BJ (cell line): ENCODE measurements at regions not wholly inside any gene's neighbourhood (a gene's known extent, or its start where the extent isn't known, plus 50 kb on each side); places are given as distances from the start of the nearest gene placed in this dataset.

Source experiments
- CTCF ChIA-PET: fragments of 350-600 bp; formaldehyde crosslinking; extraction: SDS; loops from one replicate; lab custom pipeline; 2021; ENCODE audit warnings: antibody characterized with exemption, inconsistent platforms; lab: Yijun Ruan, JAX
- POLR2A ChIA-PET: fragments of 300-600 bp; sonication (Branson Sonifier 250); formaldehyde crosslinking; extraction: SDS; loops from one replicate; lab custom pipeline; 2021; ENCODE audit warnings: antibody characterized with exemption; lab: Charles Lee
- DNase-seq: peaks from one replicate; pipeline ENCODE4 v3.0.0-alpha.2; 2011; ENCODE audit warnings: low read depth
- H3K27me3 ChIP-seq: 2 replicates; pipeline ENCODE4 v1.6.0; 2011; ENCODE audit warnings: low read length; ENCODE audit not compliant: control insufficient read depth, insufficient read depth
- H3K36me3 ChIP-seq: 2 replicates; pipeline ENCODE4 v1.5.1; 2011; ENCODE audit warnings: low read length; ENCODE audit not compliant: control insufficient read depth, insufficient read depth
- H3K4me3 ChIP-seq: 2 replicates; pipeline ENCODE4 v1.5.1; 2011; ENCODE audit warnings: low read depth, mild to moderate bottlenecking, control low read depth, low read length
- CTCF ChIP-seq: IDR thresholded peaks from 2 replicates; pipeline ENCODE4 v1.5.1; 2011; ENCODE audit warnings: low read depth, mild to moderate bottlenecking, control low read depth, inconsistent platforms, low read length, moderate library complexity; ENCODE audit not compliant: insufficient read depth

GRCh38 chr14:56367416-56367815 is 212.2 kb upstream of the TMEM260 start:
- ChIA-PET CTCF (no interaction called here), POLR2A (interaction anchor here (0.6 kb wide), 1 partner anchor 1681 kb away, joined by 12 read pairs; no protein-coding TSS in a partner anchor)
- Histone ChIP-seq H3K36me3 (no peaks in the 10 kb centered on the region), H3K27me3 (no peaks in the 10 kb centered on the region; the same call in 1 of the 2 replicates), H3K4me3 (no peak overlapping the region)
- no peak for DNase-seq
- no peak for TF ChIP-seq CTCF

GRCh38 chr14:56371737-56372136 is 207.9 kb upstream of the TMEM260 start:
- no peak for DNase-seq
- Histone ChIP-seq H3K36me3 (no peaks in the 10 kb centered on the region), H3K4me3 (no peak overlapping the region), H3K27me3 (no peaks in the 10 kb centered on the region)
- TF ChIP-seq CTCF: no peak
- ChIA-PET POLR2A (no interaction called here), CTCF (no interaction called here)

- no peak for DNase-seq
- H3K36me3 ChIP-seq: no peaks in the 10 kb centered on the region
- TF ChIP-seq CTCF: no peak
- no peak overlapping the region for H3K4me3 ChIP-seq
- H3K27me3 ChIP-seq: no peaks in the 10 kb centered on the region
- CTCF ChIA-PET: no interaction called here
- POLR2A ChIA-PET: no interaction called here
Measured at GRCh38 chr14:56374421-56374820, 205.2 kb upstream of the TMEM260 start.

- TF ChIP-seq CTCF: no peak
- H3K4me3 ChIP-seq: no peak overlapping the region
- no peaks in the 10 kb centered on the region for H3K27me3 ChIP-seq
- no peak for DNase-seq
- POLR2A ChIA-PET: no interaction called here
- CTCF ChIA-PET: interaction anchor here (0.7 kb wide), 1 partner anchor 641 kb away, joined by 3 read pairs; no protein-coding TSS in a partner anchor
- H3K36me3 ChIP-seq: no peaks in the 10 kb centered on the region
Measured at GRCh38 chr14:56378046-56378445, 201.6 kb upstream of the TMEM260 start.

- Histone ChIP-seq H3K4me3 (no peak overlapping the region), H3K27me3 (no peaks in the 10 kb centered on the region), H3K36me3 (no peaks in the 10 kb centered on the region)
- CTCF ChIA-PET: interaction anchor here (0.7 kb wide), 1 partner anchor 642 kb away, joined by 3 read pairs; no protein-coding TSS in a partner anchor
- DNase-seq: peak; percentile 17
- TF ChIP-seq CTCF: no peak
- POLR2A ChIA-PET: no interaction called here
Measured at GRCh38 chr14:56378475-56378877, 201.1 kb upstream of the TMEM260 start.
